SJSA1 (cell line): ENCODE measurements at regions not wholly inside any gene's neighbourhood (a gene's known extent, or its start where the extent isn't known, plus 50 kb on each side); places are given as distances from the start of the nearest gene placed in this dataset.

Experiments
- DNase-seq, 2 experiments: peaks; one replicate each; pipeline ENCODE4 v3.0.0-alpha.2; 2015 to 2020; ENCODE audit warnings: low spot score in 2 of 2, low read depth in 1 of 2
- H3K27ac ChIP-seq: fragments of 250-450 bp; sonication (Bioruptor Pico); 2 replicates; pipeline ENCODE4 v1.5.1; 2020; ENCODE audit warnings: mild to moderate bottlenecking, moderate library complexity
- H3K27me3 ChIP-seq: fragments of 250-450 bp; sonication (Bioruptor Pico); replicated peaks from 2 replicates; pipeline ENCODE4 v1.5.1; 2020; ENCODE audit warnings: mild to moderate bottlenecking, moderate library complexity
- H3K36me3 ChIP-seq: fragments of 250-450 bp; sonication (Bioruptor Pico); 2 replicates; pipeline ENCODE4 v1.5.1; 2020; ENCODE audit warnings: mild to moderate bottlenecking
- H3K4me1 ChIP-seq: fragments of 250-450 bp; sonication (Bioruptor Pico); replicated peaks from 2 replicates; pipeline ENCODE4 v1.6.1; 2021; ENCODE audit warnings: mild to moderate bottlenecking
- H3K4me3 ChIP-seq: fragments of 250-450 bp; sonication (Bioruptor Pico); 2 replicates; pipeline ENCODE4 v1.5.1; 2020; ENCODE audit warnings: mild to moderate bottlenecking
- H3K9me3 ChIP-seq: fragments of 250-450 bp; sonication (Bioruptor Pico); replicated peaks from 2 replicates; pipeline ENCODE4 v1.5.1; 2020; ENCODE audit warnings: mild to moderate bottlenecking

DNA sequence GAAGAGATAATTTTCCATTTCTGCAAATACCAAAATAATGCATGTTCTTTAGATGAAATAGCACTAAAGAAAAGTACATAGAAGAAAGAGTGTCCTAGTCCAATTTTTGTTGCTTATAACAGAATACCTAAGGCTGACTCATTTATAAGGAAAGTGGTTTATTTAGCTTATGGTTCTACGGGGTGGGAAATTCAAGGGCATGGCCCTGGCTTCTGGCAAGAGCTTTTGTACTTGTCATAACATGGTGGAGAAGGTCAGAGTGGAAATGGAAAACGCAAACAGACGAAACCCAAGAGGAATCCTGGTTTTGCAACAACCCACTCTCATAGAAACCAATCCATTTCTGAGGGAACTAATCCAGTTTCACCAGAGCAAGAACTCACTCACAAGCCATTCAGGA, 283.7 kb downstream of the CSNK1G3 start:
- H3K36me3 ChIP-seq: no peaks in the 10 kb centered on the region
- H3K27ac ChIP-seq: no peak overlapping the region
- no peaks in the 10 kb centered on the region for H3K4me1 ChIP-seq
- H3K9me3 ChIP-seq: no peaks in the 10 kb centered on the region
- no peak overlapping the region for H3K4me3 ChIP-seq
- H3K27me3 ChIP-seq: no peaks in the 10 kb centered on the region
- no peak for DNase-seq

GRCh38 chr5:123790226-123790625, 278.2 kb downstream of the CSNK1G3 start:
- H3K27ac ChIP-seq: no peak overlapping the region
- no peak for DNase-seq
- no peaks in the 10 kb centered on the region for H3K27me3 ChIP-seq
- peaks cover 3% of the 10 kb centered on the region for H3K9me3 ChIP-seq
- H3K36me3 ChIP-seq: no peaks in the 10 kb centered on the region
- H3K4me3 ChIP-seq: no peak overlapping the region
- H3K4me1 ChIP-seq: no peaks in the 10 kb centered on the region; the same call in 1 of the 2 replicates

DNA sequence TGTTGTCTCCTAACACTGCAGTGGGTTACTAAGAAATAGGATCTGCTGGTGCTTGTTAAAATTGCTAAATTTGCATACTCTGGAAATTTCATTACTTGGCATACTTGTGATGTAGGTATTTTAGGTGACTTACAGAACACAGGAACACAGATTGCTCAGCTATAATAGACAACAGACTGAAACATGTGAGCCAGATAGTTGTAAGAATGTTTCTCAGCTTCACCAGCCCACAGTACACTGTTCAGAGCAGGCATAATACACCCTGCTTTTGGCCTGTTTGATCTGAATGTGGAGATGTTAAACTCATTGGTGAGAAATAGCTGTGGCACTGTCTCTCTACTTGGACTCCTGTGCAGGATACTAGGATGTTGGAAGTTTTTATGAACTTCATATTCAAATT, 275.7 kb downstream of the CSNK1G3 start:
- H3K9me3 ChIP-seq: peaks cover 3% of the 10 kb centered on the region
- H3K27ac ChIP-seq: no peak overlapping the region

GRCh38 chr5:123787136-123787535, 275.2 kb downstream of the CSNK1G3 start:
- Histone ChIP-seq H3K9me3 (peaks cover 3% of the 10 kb centered on the region), H3K27me3 (no peaks in the 10 kb centered on the region), H3K4me1 (no peaks in the 10 kb centered on the region; the same call in 1 of the 2 replicates), H3K36me3 (no peaks in the 10 kb centered on the region), H3K4me3 (no peak overlapping the region), H3K27ac (no peak overlapping the region)
- no peak for DNase-seq

More for the DNA sequence above, 275.7 kb downstream of the CSNK1G3 start:
- Histone ChIP-seq H3K4me3 (no peak overlapping the region), H3K36me3 (no peaks in the 10 kb centered on the region), H3K4me1 (no peaks in the 10 kb centered on the region; the same call in 1 of the 2 replicates), H3K27me3 (no peaks in the 10 kb centered on the region)
- DNase-seq: no peak

DNA sequence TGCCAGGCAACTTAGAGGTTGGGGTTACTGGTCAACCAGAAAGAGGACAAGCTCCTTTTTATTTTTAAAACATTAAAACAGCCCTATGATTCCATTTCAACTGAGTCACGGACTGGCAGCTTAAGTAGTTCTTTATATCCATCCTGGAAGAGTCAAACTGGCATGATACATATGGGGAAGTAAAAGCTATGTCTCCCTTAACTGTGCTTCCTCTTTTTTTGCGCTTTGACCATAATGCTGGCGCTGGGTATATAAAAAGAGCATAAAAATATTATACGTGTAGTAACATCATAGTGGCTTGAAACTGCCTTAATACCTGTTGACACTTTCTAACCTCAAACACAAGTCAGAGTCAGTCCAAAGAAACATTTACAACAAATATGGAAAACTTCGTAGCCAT, 274.4 kb downstream of the CSNK1G3 start:
- Histone ChIP-seq H3K27ac (no peak overlapping the region), H3K4me3 (no peak overlapping the region), H3K9me3 (peaks cover 3% of the 10 kb centered on the region), H3K4me1 (no peaks in the 10 kb centered on the region; the same call in 1 of the 2 replicates), H3K27me3 (no peaks in the 10 kb centered on the region), H3K36me3 (no peaks in the 10 kb centered on the region)
- DNase-seq: no peak

- Histone ChIP-seq H3K4me3 (no peak overlapping the region), H3K36me3 (no peaks in the 10 kb centered on the region), H3K27me3 (no peaks in the 10 kb centered on the region), H3K9me3 (peaks cover 3% of the 10 kb centered on the region), H3K27ac (no peak overlapping the region), H3K4me1 (no peaks in the 10 kb centered on the region; the same call in 1 of the 2 replicates)
- DNase-seq: peak in 1 of 2 experiments; percentile 20
These were observed 273.4 kb downstream of the CSNK1G3 start for GRCh38 chr5:123785162-123786071.

DNA sequence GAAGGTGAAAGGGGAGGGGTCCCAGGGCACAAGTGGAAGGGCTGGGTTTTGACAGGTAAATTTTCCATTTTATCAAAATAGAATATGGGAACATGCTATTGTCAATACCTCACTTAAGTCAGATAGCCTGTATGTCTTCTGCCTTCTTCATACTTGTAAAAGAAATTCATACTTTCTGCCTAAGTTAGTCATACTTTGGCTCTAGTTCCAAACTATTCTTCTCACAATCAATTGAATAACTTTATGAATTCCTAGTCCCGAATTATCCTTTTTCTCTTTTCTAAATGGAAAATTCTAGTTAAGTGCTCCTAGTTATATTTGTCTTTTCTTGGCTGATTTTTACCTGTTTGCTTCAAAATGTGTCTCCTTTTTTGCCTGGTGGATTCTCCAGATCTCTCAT, 271.4 kb downstream of the CSNK1G3 start:
- H3K9me3 ChIP-seq: no peaks in the 10 kb centered on the region
- no peaks in the 10 kb centered on the region for H3K27me3 ChIP-seq
- H3K36me3 ChIP-seq: no peaks in the 10 kb centered on the region
- no peak overlapping the region for H3K27ac ChIP-seq
- no peak overlapping the region for H3K4me3 ChIP-seq
- DNase-seq: no peak
- H3K4me1 ChIP-seq: no peaks in the 10 kb centered on the region; the same call in 1 of the 2 replicates

DNA sequence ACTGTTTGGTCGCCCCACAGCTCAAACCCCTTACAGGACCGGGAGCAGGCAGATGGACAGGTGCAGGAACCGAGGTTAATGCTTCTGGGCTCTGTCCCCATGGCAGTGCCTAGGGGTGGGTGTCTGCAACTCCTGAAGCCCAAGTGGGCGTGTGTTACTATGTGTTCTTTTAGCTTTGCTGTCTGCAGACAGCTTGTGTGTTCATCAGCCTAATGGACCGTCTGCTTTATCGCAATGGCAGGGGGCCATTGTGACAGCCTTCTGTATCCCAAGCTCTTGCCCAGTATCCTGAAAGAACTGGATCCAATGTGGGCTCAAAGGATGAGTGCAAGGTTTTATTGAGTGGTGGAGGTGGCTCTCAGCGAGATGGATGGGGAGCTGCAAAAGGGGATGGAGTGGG, 266.7 kb downstream of the CSNK1G3 start:
- DNase-seq: no peak
- Histone ChIP-seq H3K4me1 (peaks cover 12% of the 10 kb centered on the region), H3K9me3 (no peaks in the 10 kb centered on the region), H3K27me3 (no peaks in the 10 kb centered on the region), H3K36me3 (no peaks in the 10 kb centered on the region), H3K4me3 (no peak overlapping the region), H3K27ac (no peak overlapping the region)

DNA sequence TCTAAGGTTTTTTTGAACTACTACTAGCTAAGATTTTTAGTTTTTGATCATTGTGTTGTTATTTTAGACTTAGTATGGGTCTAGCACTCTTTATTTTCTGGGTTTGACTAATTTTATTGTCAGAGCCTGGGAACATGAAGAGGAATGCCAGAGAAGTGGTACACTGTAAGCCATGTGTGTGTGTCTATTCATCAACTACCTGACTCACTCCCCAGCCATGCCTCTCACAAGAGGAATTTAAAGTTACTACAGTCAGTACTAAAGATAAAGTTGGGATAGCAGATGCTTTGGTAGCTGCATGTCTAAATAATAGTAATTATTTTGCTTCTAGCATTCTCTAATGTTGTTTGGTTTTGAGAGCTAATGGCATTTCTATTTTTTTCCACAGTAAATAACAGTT, 264.8 kb downstream of the CSNK1G3 start:
- Histone ChIP-seq H3K27ac (peak overlapping the region; percentile 37), H3K4me3 (no peak overlapping the region), H3K9me3 (no peaks in the 10 kb centered on the region), H3K36me3 (no peaks in the 10 kb centered on the region), H3K4me1 (peaks cover 12% of the 10 kb centered on the region), H3K27me3 (no peaks in the 10 kb centered on the region)
- peak; percentile 69 to 71 for DNase-seq

- no peak for DNase-seq
- H3K27me3 ChIP-seq: no peaks in the 10 kb centered on the region
- H3K4me1 ChIP-seq: peaks cover 6% of the 10 kb centered on the region
- no peaks in the 10 kb centered on the region for H3K36me3 ChIP-seq
- H3K27ac ChIP-seq: no peak overlapping the region
- no peak overlapping the region for H3K4me3 ChIP-seq
- H3K9me3 ChIP-seq: 0 out of 2 replicates have a peak, but pooled peaks cover 6% of the 10 kb centered on the region
These were observed 259.7 kb downstream of the CSNK1G3 start for GRCh38 chr5:123771715-123772114.

DNA sequence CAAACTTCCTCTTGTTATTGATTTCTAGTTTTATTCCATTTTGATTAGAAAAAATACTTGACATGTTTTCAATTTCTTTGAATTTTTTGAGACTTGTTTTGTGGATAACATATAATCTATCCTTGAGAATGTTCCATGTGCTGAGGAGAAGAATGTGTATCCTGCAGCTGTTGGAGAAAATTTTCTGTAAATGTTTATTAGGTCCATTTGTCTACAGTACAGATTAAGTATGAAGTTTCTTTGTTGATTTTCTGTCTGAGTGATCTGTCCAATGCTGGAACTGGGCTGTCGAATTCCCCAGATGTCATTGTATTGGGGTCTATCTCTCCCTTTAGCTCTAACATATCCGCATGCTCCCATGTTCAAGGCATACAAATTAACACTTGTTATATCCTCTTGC, 251.2 kb downstream of the CSNK1G3 start:
- no peaks in the 10 kb centered on the region for H3K9me3 ChIP-seq
- H3K4me1 ChIP-seq: no peaks in the 10 kb centered on the region
- no peaks in the 10 kb centered on the region for H3K36me3 ChIP-seq
- no peaks in the 10 kb centered on the region for H3K27me3 ChIP-seq
- no peak overlapping the region for H3K4me3 ChIP-seq
- DNase-seq: no peak
- H3K27ac ChIP-seq: no peak overlapping the region

- H3K36me3 ChIP-seq: no peaks in the 10 kb centered on the region
- H3K9me3 ChIP-seq: no peaks in the 10 kb centered on the region
- H3K4me3 ChIP-seq: no peak overlapping the region
- DNase-seq: no peak
- H3K27me3 ChIP-seq: no peaks in the 10 kb centered on the region
- H3K27ac ChIP-seq: no peak overlapping the region
- H3K4me1 ChIP-seq: peaks cover 39% of the 10 kb centered on the region
These were observed 244.8 kb downstream of the CSNK1G3 start for GRCh38 chr5:123756816-123757215.

GRCh38 chr5:123756318-123756665, 244.3 kb downstream of the CSNK1G3 start:
- DNase-seq: peak in 1 of 2 experiments; percentile 33
- Histone ChIP-seq H3K27me3 (no peaks in the 10 kb centered on the region), H3K27ac (peak overlapping the region; percentile 30), H3K4me3 (no peak overlapping the region), H3K36me3 (no peaks in the 10 kb centered on the region), H3K9me3 (no peaks in the 10 kb centered on the region), H3K4me1 (peaks cover 39% of the 10 kb centered on the region)

DNA sequence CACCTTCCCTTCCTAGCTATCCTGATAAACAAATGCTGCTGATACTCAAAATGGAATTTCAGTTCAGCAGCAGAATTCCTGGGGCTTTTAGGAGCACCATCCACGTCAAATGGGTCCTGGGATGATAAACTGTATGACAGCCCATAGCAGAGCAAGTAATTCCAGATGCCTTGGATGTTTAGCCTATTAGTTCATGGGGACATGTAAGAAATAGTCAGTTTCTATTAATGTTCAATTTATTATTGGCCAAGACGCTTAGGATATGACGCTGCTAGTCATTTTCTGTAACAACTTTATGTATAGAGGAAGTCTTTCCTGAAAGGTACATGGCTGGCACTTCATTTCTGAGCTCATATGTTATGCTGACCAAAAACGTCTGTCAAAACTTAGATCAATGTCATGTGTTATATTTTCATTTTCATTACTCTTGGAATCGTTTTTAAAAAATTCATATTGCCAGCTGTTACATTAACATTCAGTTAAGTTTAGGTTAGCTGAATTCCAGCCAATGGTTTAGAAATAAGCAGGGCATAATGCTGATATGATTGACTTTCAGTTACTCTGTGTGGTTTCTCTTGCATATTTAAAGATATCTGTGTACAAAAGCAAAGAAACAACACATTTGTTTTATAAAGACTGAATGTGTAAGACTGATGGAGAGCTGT, 243.8 kb downstream of the CSNK1G3 start:
- DNase-seq: peak in 1 of 2 experiments; percentile 36
- Histone ChIP-seq H3K36me3 (no peaks in the 10 kb centered on the region), H3K4me1 (peaks cover 39% of the 10 kb centered on the region), H3K9me3 (no peaks in the 10 kb centered on the region), H3K27ac (peak overlapping the region; percentile 30), H3K27me3 (no peaks in the 10 kb centered on the region), H3K4me3 (no peak overlapping the region)
